Muscle of back (tissue), 3 donors: ENCODE measurements at regions not wholly inside any gene's neighbourhood (a gene's known extent, or its start where the extent isn't known, plus 50 kb on each side); places are given as distances from the start of the nearest gene placed in this dataset.
A peak's percentile ranks its signal among the peaks of the same experiment; 100 is the strongest.

Experiments used
- DNase-seq, 3 donors: peaks; one replicate each; pipeline versions ENCODE4 v3.0.0 to v3.0.0-alpha.2; 2013

DNA sequence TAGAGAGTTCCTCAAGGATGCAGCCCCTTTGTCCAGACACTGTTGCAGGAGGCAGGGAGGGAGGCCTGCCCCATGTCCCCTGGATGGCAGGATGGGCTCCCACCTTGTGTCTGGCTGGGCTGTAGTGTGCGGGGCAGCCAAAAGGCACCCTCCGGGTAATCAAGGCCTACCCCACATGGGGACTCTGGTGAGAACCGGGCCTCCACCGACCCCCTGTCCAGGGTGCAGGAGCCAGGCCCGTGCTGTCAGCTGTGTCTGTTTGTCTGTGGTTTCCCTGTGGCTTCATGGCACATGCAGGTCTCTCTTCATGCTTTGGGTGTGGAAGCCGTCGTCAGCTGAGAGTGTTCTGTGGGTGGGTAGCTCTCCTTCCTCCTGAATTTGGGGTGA lies 1240.9 kb downstream of the BRD1 start:
- DNase-seq: no peak

DNA sequence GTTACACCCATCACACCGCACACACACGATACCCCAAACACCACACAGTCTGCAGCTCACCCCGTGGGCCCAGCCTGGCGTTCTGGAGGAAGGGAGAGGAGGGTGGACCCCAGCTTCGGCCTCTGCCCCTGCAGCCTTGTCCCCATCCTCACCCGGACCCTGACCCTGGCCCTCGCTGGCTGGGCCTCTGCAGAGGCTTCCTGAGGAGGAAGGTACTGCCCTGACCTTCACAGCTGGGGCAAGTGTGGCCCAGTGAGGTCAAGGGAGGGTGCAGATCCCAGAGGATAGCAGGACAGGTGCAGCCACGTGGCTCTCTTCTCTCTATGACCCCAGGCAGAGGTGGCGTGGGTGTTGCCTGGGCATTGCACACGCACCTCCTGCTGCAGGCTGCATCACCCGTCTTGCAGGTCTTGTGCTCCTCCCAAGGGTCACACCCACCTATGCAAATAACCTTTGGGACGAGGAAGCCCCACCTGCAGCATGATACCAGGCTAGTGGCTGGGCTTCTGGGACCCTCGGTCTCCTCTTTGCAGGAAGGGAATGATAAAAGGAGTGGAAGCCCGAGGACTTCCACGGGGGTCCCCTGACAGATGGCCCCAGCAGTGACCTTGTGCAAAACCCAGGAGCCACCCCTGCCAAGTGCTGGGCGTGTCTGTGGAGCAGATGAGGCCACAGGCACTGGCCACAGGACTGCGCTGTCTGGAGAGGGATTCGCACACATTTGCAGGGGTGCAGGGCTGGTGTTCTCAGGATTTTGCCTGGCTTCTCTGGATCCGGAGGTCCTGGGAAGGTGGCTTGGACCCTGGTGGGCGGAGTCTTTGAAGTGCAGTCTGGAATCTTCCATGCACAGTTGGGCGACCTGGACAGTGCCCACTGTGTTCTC lies 1241.5 kb downstream of the BRD1 start:
- no peak for DNase-seq

- no peak for DNase-seq
These were observed 1243.5 kb downstream of the BRD1 start for GRCh38 chr22:48584170-48584569.

DNA sequence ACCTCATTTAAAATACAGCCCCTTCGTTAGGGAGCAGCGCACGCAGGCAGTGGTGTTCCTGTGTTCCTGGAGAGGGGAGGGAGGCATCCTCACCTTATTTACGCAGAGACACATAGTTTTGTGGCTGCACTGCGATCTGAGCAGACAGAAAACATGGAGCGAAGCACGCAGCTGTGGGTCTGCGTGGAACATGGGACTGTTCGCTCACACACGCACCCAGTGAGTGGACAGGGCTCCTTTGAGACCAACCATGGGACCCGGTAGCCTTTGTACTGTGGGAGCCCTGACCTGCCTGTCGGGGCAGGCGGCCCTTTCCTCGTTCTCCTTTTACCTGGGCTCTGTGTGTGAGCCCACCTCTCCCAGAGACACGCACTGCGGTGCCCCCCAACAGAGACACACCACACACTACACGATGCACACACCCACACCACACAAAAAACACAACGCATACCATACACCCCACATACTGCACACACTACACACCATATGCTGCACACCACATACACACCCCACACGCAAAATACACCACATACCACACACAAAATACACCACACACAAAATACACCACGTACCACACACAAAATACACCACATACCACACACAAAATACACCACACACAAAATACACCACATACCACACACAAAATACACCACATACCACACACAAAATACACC lies 1245.7 kb downstream of the BRD1 start:
- peak in 1 of 3 donors; percentile 19 for DNase-seq

- DNase-seq: peak; percentile 16 to 27 (median 26)
These were observed 1246.4 kb downstream of the BRD1 start for GRCh38 chr22:48581205-48581766.

DNA sequence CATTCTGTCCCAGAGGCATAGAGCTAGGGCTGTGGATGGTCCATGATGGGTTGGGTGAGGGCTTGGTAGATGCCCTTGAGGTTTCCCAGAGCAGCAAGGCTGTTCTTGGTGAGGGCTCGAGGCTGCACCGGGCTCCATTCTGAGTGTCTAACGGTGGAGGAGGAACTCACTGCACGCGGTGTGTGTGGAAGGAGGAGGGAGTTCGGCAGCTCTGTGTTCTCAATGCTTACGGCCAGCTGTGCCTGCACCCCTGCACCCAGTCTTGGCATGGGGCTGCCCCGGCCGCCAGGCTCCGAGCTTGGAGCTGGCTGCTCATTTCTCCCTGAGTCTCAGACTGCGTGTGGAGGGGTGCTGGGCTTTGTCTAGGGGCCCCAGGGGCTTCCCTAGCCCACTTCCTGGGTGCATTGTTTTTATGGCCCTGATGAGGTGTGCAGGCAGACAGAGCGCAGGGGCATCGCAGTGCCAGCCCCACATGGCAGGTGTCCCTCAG lies 1247.1 kb downstream of the BRD1 start:
- no peak for DNase-seq

GRCh38 chr22:48579928-48580309 lies 1247.8 kb downstream of the BRD1 start:
- no peak for DNase-seq

GRCh38 chr22:48579043-48579927 lies 1248.4 kb downstream of the BRD1 start:
- DNase-seq: peak; percentile 59 to 61 (median 61)

DNA sequence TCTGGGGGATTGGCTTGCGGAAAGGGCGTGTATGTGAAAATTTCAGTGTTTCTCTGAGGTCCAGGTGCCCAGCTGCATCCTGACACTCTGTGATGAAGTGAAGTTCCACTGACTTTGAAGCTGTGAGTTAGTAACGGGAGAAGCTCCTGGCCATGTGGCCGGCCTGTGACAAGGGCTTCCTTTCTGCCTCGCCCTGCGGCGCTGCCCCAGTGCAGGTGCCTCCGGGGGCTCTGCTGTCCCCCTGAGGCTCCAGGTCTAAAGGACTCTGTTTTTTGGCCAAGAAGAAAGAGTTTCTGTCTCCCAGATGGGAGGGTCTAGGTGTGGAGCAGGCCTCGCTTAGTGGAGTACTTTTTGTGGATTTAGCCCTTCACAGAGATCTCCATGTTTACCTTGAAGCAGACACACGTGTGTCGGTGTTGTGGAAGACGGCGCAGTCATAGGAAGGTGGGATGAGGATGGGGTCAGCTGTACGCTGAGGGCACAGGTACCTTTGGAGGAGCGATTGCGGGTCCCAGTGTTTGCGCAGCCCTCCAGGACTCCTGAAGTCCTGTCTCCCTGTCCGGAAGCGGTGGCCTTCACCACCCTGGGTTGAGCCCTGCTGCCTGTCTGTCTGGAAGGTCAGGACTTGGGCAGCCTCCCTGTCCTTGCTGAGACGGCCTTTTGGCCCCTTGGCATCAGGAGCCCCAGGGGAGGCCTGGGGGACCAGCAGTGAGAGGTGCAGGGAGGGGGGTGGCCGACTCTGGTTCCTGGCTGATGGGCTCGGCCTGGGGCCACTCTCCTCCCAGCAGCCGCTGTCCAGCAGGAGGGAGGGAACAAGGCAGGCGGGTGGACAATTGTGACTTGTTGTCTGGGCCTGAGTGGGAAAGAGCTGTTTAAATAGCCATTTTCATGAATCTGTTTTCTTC lies 1249.3 kb downstream of the BRD1 start:
- DNase-seq: no peak

DNA sequence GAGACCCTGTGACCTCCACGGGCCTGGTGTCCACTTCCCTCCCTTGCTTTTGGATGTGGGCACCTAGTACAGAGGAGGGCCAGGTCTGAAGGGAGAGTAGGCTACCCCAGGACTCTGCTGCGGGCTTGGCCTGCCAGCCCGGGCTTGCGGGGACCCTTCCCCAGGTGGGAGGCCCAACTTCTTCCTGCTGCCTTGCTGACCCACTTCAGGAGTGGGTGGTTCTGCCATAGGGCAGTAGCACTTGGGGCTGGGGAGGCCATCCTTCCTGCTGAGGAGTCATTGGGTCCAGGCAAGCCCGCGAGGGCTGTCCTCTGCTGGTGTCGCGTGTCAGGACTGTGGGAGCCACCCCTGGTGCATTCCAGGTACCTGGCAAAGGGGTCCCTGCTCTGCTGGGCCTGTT lies 1250.0 kb downstream of the BRD1 start:
- DNase-seq: no peak

DNA sequence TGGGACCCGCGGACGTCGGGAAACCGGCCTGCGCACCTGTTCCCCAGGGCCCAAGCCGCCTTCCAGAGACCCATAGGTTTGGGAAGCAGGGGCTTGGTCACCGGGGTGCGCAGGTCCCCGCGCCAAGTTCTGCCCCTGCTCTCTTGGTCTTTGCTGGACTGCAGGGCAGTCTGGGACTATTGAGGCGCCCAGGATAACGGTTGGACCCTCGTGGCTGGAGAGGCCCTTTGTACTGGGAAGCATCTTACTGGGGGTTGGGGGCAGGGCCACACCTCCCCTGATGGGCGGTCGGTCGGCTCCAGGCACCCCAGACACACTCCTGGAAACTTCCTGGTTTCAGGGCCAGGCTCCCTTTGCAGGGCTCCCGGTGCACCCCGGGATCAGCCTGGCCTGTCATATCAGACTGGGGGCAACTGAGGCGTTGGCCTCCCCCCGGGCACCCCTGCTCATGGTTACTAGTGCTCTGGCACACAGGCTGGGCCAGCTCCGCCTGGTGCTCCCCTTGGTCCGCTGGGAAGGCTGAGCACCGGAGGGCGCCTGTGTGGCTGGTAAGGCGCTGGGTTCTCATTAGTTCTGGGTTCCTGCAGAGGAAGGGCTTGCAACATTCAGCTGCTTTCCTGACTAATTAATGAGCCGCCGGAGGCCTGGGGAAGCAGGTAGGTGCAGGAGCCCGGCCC lies 1250.5 kb downstream of the BRD1 start:
- no peak for DNase-seq

GRCh38 chr22:48576333-48577013 lies 1251.2 kb downstream of the BRD1 start:
- peak in 2 of 3 donors; percentile 35 to 65 for DNase-seq

DNA sequence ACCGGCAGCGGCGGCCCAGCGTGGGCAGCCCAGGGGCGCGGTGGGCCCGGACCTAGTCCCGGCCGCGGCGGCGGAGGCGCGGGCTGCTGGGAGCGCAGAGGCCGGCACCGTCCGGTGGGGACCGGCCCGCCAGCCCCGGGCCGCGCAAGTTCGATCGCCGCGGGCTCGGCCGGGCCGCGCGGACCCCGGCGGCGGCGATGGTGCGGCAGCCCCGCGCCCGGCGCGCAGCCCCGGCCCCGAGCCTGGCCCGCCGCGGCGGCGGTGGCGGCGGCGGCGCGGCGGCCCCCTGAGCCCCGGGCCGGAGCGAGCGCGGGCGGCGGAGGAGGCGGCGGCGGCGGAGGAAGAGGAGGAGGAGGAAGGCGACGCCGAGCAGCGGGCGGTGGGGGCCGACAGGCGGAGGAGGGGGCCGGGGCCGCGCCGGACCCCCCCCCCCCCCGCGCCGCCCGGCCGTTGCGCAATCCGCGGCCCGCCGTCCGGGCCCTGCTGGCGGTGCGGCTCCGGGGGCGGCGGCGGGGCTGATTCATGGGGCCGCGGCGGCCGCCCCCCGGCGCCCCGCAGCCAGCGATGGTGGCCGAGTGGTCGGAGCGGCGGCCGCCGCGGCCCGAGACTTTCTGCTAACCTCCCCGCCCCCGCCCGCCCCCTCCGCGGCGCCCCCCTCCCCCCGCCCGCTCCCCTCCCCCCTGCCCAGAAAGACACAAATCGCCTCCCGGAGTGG lies 1251.9 kb downstream of the BRD1 start:
- no peak for DNase-seq

DNA sequence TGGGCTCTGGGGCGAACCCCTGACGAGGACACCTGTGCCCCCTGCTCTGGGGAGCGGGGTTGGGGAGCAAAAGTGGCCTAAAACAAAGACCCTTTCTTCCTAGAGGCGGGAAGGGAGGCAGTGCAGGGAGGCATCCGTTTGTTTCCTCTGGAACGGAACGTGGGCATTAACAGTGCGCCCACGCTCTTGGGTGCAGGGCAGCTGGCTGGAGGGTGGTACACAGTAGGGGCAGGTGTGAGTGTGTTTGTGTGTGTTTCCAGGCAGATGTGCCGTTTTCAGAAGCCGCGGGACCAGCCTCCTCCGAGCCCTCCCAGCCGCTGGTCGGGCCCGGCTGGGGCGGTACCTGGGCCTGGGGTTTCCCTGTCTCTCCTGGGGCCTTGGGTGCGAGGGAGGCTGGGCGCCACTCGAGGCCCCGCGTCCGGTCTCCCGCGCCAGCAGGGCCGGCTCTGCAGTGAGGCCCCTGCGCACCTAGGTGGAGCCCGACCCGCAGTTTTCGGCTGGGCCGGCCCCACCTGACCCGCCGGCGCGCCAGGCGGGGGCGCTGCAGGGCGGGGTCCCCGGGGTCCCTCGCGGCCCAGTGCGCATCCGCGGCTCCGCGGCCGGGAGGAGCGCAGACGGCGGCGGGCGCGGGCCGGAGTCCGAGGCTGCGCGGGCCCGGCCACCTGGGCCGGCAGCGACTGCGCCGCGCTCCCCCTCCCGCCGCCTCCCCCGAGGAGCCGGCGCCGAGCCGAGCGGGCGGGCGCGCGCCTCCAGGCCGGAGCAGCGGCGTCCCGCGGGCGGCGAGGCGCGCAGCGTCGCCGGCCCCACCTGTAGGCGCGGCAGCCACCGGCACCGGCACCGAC lies 1252.7 kb downstream of the BRD1 start:
- peak; percentile 41 to 65 (median 62) for DNase-seq

DNA sequence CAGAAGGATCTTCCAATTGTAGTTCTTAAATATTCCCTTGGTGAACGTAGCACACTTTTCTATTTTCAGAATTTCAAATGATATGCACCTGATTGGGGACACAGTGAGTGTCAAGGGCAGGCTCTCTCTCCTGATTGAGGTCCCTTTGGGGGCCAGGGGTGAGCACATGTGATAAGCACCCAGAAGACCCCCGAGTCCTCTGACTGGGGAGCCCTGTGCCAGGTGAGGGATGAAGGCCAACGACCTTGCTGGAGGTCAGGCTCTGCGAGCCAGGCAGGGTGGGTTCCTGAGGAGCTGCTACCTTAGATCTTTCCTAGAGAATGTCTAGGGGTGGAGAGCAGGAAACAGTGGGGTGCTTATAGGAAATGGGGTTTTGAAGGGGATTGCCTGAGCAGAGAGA lies 1253.9 kb downstream of the BRD1 start:
- DNase-seq: no peak

GRCh38 chr22:48572951-48573350 lies 1254.7 kb downstream of the BRD1 start:
- no peak for DNase-seq

GRCh38 chr22:48570912-48571311 lies 1256.8 kb downstream of the BRD1 start:
- no peak for DNase-seq
